Calu3 (cell line): ENCODE measurements at regions not wholly inside any gene's neighbourhood (a gene's known extent, or its start where the extent isn't known, plus 50 kb on each side); places are given as distances from the start of the nearest gene placed in this dataset.

ENCODE experiments used
- BruUV-seq: library from RNA; stranded (reverse); fragments of 400-500 nt; replicated peaks from 2 replicates; lab custom pipeline; 2021; lab: Mats Ljungman, UMichigan
- CTCF ChIA-PET: fragments of 300-600 bp; sonication (Branson Sonifier 250); formaldehyde crosslinking; loops from one replicate; lab custom pipeline; 2022; ENCODE audit warnings: antibody characterized with exemption; lab: Charles Lee
- DNase-seq: peaks from one replicate; pipeline ENCODE4 v3.0.0; 2022
- H3K27ac Mint-ChIP-seq: one replicate; pipeline ENCODE4 v1.8.0; 2022; ENCODE audit warnings: mixed read lengths; ENCODE audit not compliant: unreplicated experiment
- H3K27me3 Mint-ChIP-seq: one replicate; pipeline ENCODE4 v1.8.0; 2022; ENCODE audit warnings: mixed read lengths; ENCODE audit not compliant: unreplicated experiment
- H3K36me3 Mint-ChIP-seq: one replicate; pipeline ENCODE4 v1.8.0; 2022; ENCODE audit warnings: mild to moderate bottlenecking, moderate library complexity, mixed read lengths; ENCODE audit not compliant: insufficient read depth, unreplicated experiment
- H3K4me1 Mint-ChIP-seq: one replicate; pipeline ENCODE4 v1.8.0; 2022; ENCODE audit warnings: mild to moderate bottlenecking, low read depth, mixed read lengths; ENCODE audit not compliant: unreplicated experiment
- H3K4me3 Mint-ChIP-seq: one replicate; pipeline ENCODE4 v1.8.0; 2022; ENCODE audit warnings: mild to moderate bottlenecking, low read depth, moderate library complexity, mixed read lengths; ENCODE audit not compliant: unreplicated experiment
- H3K9me3 Mint-ChIP-seq: one replicate; pipeline ENCODE4 v1.8.0; 2022; ENCODE audit warnings: low read depth, mixed read lengths; ENCODE audit not compliant: unreplicated experiment
- intact Hi-C: fragments of 100-400 bp; cut with micrococcal nuclease; formaldehyde crosslinking; loops from one replicate; pipeline ENCODE4 v1.10.0; 2022; ENCODE audit not compliant: unreplicated experiment
- TF ChIP-seq, protein P1 (sequence below): fragments of 200-600 bp; IDR thresholded peaks from one replicate; pipeline ENCODE4 v1.8.0; 2022; ENCODE audit warnings: antibody characterized with exemption; ENCODE audit not compliant: unreplicated experiment

DNA sequence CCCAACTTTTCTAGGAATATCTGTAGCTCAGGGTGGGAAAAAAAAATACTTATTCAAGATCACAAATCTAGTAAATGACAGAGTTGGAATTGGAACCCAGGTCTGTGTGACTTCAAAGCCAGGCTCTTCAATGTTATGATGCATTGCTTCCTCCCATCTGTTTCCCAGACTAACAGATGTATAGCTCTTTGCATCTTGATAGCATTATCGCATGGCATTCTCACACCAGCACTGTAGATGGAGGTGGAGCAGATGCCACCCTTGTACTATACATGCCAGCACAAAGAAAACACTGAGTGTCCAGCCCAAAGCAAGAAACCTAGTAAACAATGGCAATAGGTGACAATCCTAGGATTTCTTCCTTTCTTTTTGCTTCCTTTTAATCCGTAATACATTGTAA, 497.3 kb downstream of the NEBL start:
- intact Hi-C loops: no loop called here
- CTCF ChIA-PET: no interaction called here
- no peaks in the 10 kb centered on the region for H3K4me1 Mint-ChIP-seq

DNA sequence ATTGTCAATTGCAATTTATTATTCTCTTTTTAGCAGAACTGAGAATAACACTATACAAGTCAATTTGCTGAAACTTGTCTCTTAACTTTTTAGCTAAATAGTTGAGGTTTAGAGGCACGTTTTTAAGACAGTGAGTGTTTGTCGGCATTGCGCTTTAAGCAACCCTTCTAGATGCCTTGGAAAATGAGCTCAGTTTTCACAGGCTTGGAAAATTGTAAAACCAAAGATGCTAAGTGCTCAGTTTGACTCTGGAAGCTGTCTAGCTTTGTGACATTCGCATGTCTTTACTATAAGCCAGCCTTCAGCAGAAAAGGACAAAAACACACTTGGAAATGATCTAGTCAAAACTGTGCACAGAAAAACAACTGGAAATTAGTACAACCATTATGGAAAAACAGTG, 500.4 kb downstream of the NEBL start:
- intact Hi-C loops: no loop called here
- CTCF ChIA-PET: no interaction called here

More for the DNA sequence above, 497.3 kb downstream of the NEBL start:
- peaks cover 18% of the 10 kb centered on the region for H3K9me3 Mint-ChIP-seq
- no TSS peak for BruUV-seq
- no peaks in the 10 kb centered on the region for H3K27me3 Mint-ChIP-seq
- H3K4me3 Mint-ChIP-seq: no peak overlapping the region
- DNase-seq: no peak
- H3K27ac Mint-ChIP-seq: no peak overlapping the region
- no peaks in the 10 kb centered on the region for H3K36me3 Mint-ChIP-seq
- TF ChIP-seq, protein P1, sequence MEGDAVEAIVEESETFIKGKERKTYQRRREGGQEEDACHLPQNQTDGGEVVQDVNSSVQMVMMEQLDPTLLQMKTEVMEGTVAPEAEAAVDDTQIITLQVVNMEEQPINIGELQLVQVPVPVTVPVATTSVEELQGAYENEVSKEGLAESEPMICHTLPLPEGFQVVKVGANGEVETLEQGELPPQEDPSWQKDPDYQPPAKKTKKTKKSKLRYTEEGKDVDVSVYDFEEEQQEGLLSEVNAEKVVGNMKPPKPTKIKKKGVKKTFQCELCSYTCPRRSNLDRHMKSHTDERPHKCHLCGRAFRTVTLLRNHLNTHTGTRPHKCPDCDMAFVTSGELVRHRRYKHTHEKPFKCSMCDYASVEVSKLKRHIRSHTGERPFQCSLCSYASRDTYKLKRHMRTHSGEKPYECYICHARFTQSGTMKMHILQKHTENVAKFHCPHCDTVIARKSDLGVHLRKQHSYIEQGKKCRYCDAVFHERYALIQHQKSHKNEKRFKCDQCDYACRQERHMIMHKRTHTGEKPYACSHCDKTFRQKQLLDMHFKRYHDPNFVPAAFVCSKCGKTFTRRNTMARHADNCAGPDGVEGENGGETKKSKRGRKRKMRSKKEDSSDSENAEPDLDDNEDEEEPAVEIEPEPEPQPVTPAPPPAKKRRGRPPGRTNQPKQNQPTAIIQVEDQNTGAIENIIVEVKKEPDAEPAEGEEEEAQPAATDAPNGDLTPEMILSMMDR: no peak

DNA sequence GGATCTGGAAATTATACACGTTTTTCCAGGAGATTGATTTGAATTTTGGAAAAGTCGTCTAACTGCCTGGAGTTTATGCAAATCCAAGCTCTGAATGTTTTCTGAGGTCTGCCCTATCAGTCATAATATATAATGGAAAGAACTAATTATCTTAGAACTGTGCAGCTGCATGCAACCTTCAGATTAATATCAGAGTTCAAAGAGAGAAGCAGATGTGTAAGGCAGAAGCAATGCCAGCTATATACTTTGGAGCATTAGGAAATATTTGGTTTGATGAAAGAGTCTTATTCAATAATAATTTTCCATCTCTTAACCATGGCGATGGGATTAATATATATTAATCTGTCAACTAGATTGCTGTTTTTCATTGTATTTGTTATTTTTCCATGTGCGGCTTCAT, 500.9 kb downstream of the NEBL start:
- BruUV-seq: no TSS peak
- peaks cover 21% of the 10 kb centered on the region for H3K9me3 Mint-ChIP-seq
- intact Hi-C loops: no loop called here
- no peak overlapping the region for H3K4me3 Mint-ChIP-seq
- H3K4me1 Mint-ChIP-seq: no peaks in the 10 kb centered on the region
- no peaks in the 10 kb centered on the region for H3K27me3 Mint-ChIP-seq
- CTCF ChIA-PET: no interaction called here
- no peaks in the 10 kb centered on the region for H3K36me3 Mint-ChIP-seq
- no peak overlapping the region for H3K27ac Mint-ChIP-seq
- no peak for DNase-seq
- TF ChIP-seq, protein P1: no peak

More for the DNA sequence above, 500.4 kb downstream of the NEBL start:
- DNase-seq: no peak
- Mint-ChIP-seq H3K36me3 (no peaks in the 10 kb centered on the region), H3K27me3 (no peaks in the 10 kb centered on the region), H3K4me3 (no peak overlapping the region), H3K27ac (no peak overlapping the region), H3K9me3 (peaks cover 21% of the 10 kb centered on the region), H3K4me1 (no peaks in the 10 kb centered on the region)
- BruUV-seq: no TSS peak
- TF ChIP-seq, protein P1: no peak

DNA sequence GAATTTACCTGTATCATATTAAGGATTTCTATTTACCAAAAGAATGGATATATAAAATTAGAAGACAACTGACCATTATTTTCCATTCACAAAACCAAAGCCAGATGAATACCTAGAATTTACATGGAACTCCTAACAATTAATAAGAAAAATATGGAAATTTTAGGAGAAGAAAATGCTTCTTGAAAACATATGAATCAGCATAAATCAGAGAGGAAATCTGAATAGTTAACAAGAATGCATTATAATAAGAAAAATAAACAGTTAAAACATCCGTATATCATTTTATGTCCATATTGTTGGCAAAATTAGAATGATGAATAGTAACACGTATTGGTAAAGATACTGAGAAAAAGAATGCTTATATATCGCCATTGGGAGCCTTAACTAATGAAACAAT, 505.5 kb downstream of the NEBL start:
- intact Hi-C loops: no loop called here
- Mint-ChIP-seq H3K9me3 (peaks cover 22% of the 10 kb centered on the region), H3K36me3 (no peaks in the 10 kb centered on the region), H3K4me3 (no peak overlapping the region), H3K27me3 (no peaks in the 10 kb centered on the region), H3K4me1 (no peaks in the 10 kb centered on the region), H3K27ac (no peak overlapping the region)
- TF ChIP-seq, protein P1: no peak
- CTCF ChIA-PET: no interaction called here
- BruUV-seq: no TSS peak
- no peak for DNase-seq
